ENCODE measurements at regions not wholly inside any gene's neighbourhood (a gene's known extent, or its start where the extent isn't known, plus 50 kb on each side); places are given as distances from the start of the nearest gene placed in this dataset.

DNA sequence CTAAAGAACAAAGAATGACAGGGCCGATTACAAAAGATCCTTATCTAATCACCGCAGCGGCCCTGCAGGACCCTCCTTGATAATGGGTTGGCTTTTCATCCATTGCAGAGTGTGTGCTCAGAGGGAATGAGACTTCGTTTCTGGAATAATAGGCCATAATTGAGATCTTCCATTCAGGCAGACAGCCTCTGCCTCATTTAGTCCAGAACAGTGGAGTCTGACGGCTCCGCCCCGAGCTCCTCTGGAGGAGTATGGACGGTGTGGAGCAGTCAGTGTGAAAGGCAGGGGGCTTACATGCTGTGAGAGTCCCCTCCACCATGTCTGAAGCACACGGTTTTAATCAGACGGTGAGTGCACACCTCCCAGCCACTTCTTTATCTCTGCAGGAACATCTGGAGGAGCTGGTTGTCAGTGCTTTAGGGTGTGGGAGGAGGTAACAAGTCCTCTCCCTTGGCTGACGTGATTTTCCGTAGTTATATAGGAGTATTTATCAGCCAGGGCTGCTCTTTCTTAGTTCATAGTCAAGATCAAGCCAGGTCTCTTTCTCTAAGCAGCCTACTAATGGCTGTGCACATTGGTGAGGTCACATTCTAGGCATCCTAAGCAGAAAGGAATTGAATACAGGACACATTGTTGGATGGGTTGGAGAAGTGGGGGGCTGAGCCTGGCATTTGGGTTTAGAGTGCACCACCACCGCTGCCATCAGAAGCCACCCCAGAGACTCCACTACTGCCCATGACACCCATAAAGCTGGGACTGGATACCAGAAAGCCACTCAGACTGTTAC, 1477.9 kb downstream of the TBC1D22A start (continued):
- TF ChIP-seq ZNF462 (CRISPR knock-in tag; IDR thresholded peaks at IDR 0.05) (no peak), ZNF331 (CRISPR knock-in tag; IDR thresholded peaks at IDR 0.05; ENCODE audit: low read depth) (no peak)

DNA sequence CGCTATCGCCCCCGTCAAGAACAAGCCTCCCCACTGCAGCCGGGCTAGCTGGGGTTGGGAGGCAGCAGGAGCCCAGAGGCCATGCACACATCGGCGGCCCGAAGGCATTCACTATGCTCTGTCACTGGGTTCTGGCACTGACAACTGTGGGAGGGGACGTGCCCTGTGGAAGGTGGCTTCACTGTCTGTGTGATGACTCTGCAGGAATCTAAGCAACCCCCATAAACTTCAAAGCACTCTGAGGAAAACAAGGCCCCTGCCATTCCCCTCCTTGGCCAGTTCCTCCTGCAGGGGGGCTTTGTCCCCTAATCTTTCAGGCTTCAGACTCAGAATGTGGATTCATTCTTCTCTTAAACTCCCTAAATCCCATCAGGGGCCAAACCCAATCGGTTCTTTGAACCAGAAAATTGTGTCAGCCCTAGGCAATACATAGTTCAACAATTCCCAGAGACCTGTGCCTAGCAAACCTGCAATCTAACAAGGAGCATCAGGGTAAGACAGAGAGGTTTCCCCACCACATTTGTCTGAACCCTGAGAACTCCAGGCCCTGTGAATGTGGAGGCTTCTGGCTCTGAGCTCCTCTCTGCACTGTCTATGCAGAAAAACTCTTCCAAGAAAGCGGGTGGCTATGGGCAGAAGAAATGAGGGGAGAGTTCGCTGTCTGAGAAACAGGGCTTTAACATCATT, 1477.2 kb downstream of the TBC1D22A start:
- Mint-ChIP-seq H3K4me1 (peaks cover 18% of the 10 kb centered on the region), H3K27me3 (ENCODE audit: insufficient read depth, low read depth, poor library complexity) (peaks cover 10% of the 10 kb centered on the region), H3K36me3 (ENCODE audit: low read depth) (no peaks in the 10 kb centered on the region), H3K9me3 (no peaks in the 10 kb centered on the region), H3K27ac (peak overlapping the region; percentile 32), H3K4me3 (no peak overlapping the region)
- H3K27ac ChIP-seq (ENCODE audit: low read depth), result no peak overlapping the region
- no peak overlapping the region for H3K4me3 ChIP-seq
- H3K9me2 ChIP-seq (ENCODE audit: insufficient read depth), result no peaks in the 10 kb centered on the region
- H3K79me2 ChIP-seq (replicated peaks; ENCODE audit: insufficient read depth), result no peaks in the 10 kb centered on the region
- H3K27me3 ChIP-seq (ENCODE audit: insufficient read depth), result no peaks in the 10 kb centered on the region
- ATAC-seq (peak; percentile 76), DNase-seq (ENCODE audit: low spot score) (no peak)
- peaks cover 3% of the 10 kb centered on the region; the same call in 1 of the 2 replicates for H3K4me1 ChIP-seq (ENCODE audit: insufficient read depth)
- H3K4me2 ChIP-seq, result no peak overlapping the region
- H3F3A ChIP-seq (replicated peaks; ENCODE audit: low read depth), result no peaks in the 10 kb centered on the region
- no peak overlapping the region for H2AFZ ChIP-seq
- no peaks in the 10 kb centered on the region for H4K20me1 ChIP-seq (replicated peaks; ENCODE audit: insufficient read depth)
- H3K36me3 ChIP-seq (ENCODE audit: insufficient read depth), result no peaks in the 10 kb centered on the region; the same call in 1 of the 2 replicates
- TF ChIP-seq, protein P1, sequence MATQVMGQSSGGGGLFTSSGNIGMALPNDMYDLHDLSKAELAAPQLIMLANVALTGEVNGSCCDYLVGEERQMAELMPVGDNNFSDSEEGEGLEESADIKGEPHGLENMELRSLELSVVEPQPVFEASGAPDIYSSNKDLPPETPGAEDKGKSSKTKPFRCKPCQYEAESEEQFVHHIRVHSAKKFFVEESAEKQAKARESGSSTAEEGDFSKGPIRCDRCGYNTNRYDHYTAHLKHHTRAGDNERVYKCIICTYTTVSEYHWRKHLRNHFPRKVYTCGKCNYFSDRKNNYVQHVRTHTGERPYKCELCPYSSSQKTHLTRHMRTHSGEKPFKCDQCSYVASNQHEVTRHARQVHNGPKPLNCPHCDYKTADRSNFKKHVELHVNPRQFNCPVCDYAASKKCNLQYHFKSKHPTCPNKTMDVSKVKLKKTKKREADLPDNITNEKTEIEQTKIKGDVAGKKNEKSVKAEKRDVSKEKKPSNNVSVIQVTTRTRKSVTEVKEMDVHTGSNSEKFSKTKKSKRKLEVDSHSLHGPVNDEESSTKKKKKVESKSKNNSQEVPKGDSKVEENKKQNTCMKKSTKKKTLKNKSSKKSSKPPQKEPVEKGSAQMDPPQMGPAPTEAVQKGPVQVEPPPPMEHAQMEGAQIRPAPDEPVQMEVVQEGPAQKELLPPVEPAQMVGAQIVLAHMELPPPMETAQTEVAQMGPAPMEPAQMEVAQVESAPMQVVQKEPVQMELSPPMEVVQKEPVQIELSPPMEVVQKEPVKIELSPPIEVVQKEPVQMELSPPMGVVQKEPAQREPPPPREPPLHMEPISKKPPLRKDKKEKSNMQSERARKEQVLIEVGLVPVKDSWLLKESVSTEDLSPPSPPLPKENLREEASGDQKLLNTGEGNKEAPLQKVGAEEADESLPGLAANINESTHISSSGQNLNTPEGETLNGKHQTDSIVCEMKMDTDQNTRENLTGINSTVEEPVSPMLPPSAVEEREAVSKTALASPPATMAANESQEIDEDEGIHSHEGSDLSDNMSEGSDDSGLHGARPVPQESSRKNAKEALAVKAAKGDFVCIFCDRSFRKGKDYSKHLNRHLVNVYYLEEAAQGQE (IDR thresholded peaks at IDR 0.05; ENCODE audit: unreplicated experiment), result no peak
- TF ChIP-seq CTCF (conservative IDR thresholded peaks at IDR 0.05; ENCODE audit: low read depth in 2 of 2) (no peak), ZNF331 (CRISPR knock-in tag; IDR thresholded peaks at IDR 0.05; ENCODE audit: low read depth) (no peak), ZNF114 (CRISPR knock-in tag; IDR thresholded peaks at IDR 0.05) (no peak), ETS1 (IDR thresholded peaks at IDR 0.05) (no peak), POLR2AphosphoS5 (IDR thresholded peaks at IDR 0.05; ENCODE audit: low read depth) (no peak), JUNB (IDR thresholded peaks at IDR 0.05; ENCODE audit: unreplicated experiment) (no peak), STAT1 (IDR thresholded peaks at IDR 0.05; ENCODE audit: unreplicated experiment) (no peak), NANOG (IDR thresholded peaks at IDR 0.05; ENCODE audit: borderline replicate concordance) (no peak), EZH2phosphoT487 (IDR thresholded peaks at IDR 0.05; ENCODE audit: unreplicated experiment) (no peak)

All from GM23338 (cell line).